ENCODE measurements at regions not wholly inside any gene's neighbourhood (a gene's known extent, or its start where the extent isn't known, plus 50 kb on each side); places are given as distances from the start of the nearest gene placed in this dataset.

DNA sequence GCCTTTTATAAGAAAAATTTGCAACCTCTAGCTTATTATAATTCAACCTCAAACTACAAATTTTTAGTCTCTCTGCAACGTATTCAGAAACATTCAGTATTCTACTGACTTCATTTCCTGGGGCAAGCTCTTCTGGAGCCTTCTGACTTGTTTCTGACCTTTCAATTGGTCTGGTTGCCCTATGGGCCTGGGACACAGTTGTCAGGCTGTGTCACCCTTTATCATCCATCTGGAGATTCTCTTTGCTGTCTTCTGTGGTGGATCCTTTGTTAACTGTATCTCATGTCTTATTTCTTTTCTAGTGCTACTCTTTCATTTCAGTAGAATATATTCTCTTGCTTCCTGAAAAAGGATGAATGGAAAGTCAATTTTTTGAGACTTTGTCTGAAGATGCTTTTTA is 55.1 kb upstream of the PGRMC2 start:
- H3K4me3 ChIP-seq (replicated peaks; ENCODE audit: insufficient read depth, low read length) = no peak overlapping the region
- H3K27me3 ChIP-seq (ENCODE audit: insufficient read depth, poor library complexity, severe bottlenecking) = no peaks in the 10 kb centered on the region
- DNase-seq (ENCODE audit: low read depth in 1 of 2, low spot score in 1 of 2) = no peak
- TF ChIP-seq CTCF (IDR thresholded peaks at IDR 0.05; ENCODE audit: insufficient read depth, low read length) = no peak
- TF ChIP-seq SPI1 (IDR thresholded peaks at IDR 0.05; ENCODE audit: borderline replicate concordance, low read depth) = no peak
- TF ChIP-seq, protein P1, sequence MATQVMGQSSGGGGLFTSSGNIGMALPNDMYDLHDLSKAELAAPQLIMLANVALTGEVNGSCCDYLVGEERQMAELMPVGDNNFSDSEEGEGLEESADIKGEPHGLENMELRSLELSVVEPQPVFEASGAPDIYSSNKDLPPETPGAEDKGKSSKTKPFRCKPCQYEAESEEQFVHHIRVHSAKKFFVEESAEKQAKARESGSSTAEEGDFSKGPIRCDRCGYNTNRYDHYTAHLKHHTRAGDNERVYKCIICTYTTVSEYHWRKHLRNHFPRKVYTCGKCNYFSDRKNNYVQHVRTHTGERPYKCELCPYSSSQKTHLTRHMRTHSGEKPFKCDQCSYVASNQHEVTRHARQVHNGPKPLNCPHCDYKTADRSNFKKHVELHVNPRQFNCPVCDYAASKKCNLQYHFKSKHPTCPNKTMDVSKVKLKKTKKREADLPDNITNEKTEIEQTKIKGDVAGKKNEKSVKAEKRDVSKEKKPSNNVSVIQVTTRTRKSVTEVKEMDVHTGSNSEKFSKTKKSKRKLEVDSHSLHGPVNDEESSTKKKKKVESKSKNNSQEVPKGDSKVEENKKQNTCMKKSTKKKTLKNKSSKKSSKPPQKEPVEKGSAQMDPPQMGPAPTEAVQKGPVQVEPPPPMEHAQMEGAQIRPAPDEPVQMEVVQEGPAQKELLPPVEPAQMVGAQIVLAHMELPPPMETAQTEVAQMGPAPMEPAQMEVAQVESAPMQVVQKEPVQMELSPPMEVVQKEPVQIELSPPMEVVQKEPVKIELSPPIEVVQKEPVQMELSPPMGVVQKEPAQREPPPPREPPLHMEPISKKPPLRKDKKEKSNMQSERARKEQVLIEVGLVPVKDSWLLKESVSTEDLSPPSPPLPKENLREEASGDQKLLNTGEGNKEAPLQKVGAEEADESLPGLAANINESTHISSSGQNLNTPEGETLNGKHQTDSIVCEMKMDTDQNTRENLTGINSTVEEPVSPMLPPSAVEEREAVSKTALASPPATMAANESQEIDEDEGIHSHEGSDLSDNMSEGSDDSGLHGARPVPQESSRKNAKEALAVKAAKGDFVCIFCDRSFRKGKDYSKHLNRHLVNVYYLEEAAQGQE (IDR thresholded peaks at IDR 0.05; ENCODE audit: insufficient replicate concordance, low read depth) = no peak
- TF ChIP-seq GABPA (IDR thresholded peaks at IDR 0.05; ENCODE audit: low read depth) = no peak
- TF ChIP-seq POLR2AphosphoS5 (IDR thresholded peaks at IDR 0.05; ENCODE audit: low read depth) = no peak
- H3K27ac ChIP-seq (replicated peaks) = no peak overlapping the region

DNA sequence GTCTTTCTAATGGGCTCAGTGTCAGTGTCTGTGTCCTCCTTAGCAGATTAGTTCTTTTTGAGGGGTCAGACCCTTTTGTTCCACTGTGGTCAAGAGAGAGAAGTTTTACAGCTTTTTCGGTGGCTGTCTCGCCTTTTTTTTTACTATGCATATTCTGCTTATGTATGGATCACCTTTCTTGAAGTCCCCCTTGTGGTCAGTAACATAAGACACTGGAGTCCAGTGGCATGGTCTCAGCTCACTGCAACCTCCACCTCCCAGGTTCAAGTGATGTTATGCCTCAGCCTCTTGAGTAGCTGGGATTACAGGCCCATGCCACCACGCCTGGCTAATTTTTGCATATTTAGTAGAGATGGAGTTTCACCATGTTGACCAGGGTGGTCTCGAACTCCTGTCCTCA is 54.0 kb upstream of the PGRMC2 start:
- Histone ChIP-seq H3K27me3 (ENCODE audit: insufficient read depth, poor library complexity, severe bottlenecking) (no peaks in the 10 kb centered on the region), H3K4me3 (replicated peaks; ENCODE audit: insufficient read depth, low read length) (no peak overlapping the region), H3K27ac (replicated peaks) (peak overlapping the region; percentile 38; the same call in 1 of the 2 replicates)
- TF ChIP-seq SPI1 (IDR thresholded peaks at IDR 0.05; ENCODE audit: borderline replicate concordance, low read depth) (no peak), CTCF (IDR thresholded peaks at IDR 0.05; ENCODE audit: insufficient read depth, low read length) (no peak), POLR2AphosphoS5 (IDR thresholded peaks at IDR 0.05; ENCODE audit: low read depth) (no peak)
- TF ChIP-seq, protein P1 (IDR thresholded peaks at IDR 0.05; ENCODE audit: insufficient replicate concordance, low read depth) = no peak
- no peak for DNase-seq (ENCODE audit: low read depth in 1 of 2, low spot score in 1 of 2)

GRCh38 chr4:128338634-128339355 is 51.2 kb upstream of the PGRMC2 start:
- Histone ChIP-seq H3K27ac (replicated peaks) (no peak overlapping the region), H3K4me3 (replicated peaks; ENCODE audit: insufficient read depth, low read length) (no peak overlapping the region), H3K27me3 (ENCODE audit: insufficient read depth, poor library complexity, severe bottlenecking) (no peaks in the 10 kb centered on the region)
- DNase-seq (ENCODE audit: low read depth in 1 of 2, low spot score in 1 of 2) = no peak
- no peak for TF ChIP-seq CTCF (IDR thresholded peaks at IDR 0.05; ENCODE audit: insufficient read depth, low read length)
- TF ChIP-seq POLR2AphosphoS5 (IDR thresholded peaks at IDR 0.05; ENCODE audit: low read depth) = no peak
- TF ChIP-seq, protein P1 (IDR thresholded peaks at IDR 0.05; ENCODE audit: insufficient replicate concordance, low read depth) = no peak
- no peak for TF ChIP-seq GABPA (IDR thresholded peaks at IDR 0.05; ENCODE audit: low read depth)
- TF ChIP-seq SPI1 (IDR thresholded peaks at IDR 0.05; ENCODE audit: borderline replicate concordance, low read depth) = no peak
